ENCODE measurements at regions not wholly inside any gene's neighbourhood (a gene's known extent, or its start where the extent isn't known, plus 50 kb on each side); places are given as distances from the start of the nearest gene placed in this dataset.
A peak's percentile ranks its signal among the peaks of the same experiment; 100 is the strongest.

- intact Hi-C loops (cut with DNase I): loop anchor here (10.0 kb wide), 2 partner anchors 602 to 1078 kb away; no protein-coding TSS in a partner anchor
- Histone ChIP-seq H3K4me1 (peaks cover 0 to 25% (median 8%) of the 10 kb centered on the region in 3 donors), H3K27ac (peak overlapping the region; percentile 39 to 87 (median 69)), H3K4me3 (no peak overlapping the region), H3K36me3 (no peaks in the 10 kb centered on the region), H3K27me3 (no peaks in the 10 kb centered on the region), H3K9me3 (no peaks in the 10 kb centered on the region)
- WGBS, 2 donors: 45 to 54% methylated on average over 7 of the region's 7 CpGs
- DNase-seq: no peak
- TF ChIP-seq, protein P1, sequence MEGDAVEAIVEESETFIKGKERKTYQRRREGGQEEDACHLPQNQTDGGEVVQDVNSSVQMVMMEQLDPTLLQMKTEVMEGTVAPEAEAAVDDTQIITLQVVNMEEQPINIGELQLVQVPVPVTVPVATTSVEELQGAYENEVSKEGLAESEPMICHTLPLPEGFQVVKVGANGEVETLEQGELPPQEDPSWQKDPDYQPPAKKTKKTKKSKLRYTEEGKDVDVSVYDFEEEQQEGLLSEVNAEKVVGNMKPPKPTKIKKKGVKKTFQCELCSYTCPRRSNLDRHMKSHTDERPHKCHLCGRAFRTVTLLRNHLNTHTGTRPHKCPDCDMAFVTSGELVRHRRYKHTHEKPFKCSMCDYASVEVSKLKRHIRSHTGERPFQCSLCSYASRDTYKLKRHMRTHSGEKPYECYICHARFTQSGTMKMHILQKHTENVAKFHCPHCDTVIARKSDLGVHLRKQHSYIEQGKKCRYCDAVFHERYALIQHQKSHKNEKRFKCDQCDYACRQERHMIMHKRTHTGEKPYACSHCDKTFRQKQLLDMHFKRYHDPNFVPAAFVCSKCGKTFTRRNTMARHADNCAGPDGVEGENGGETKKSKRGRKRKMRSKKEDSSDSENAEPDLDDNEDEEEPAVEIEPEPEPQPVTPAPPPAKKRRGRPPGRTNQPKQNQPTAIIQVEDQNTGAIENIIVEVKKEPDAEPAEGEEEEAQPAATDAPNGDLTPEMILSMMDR (IDR thresholded peaks at IDR 0.05): no peak
- TF ChIP-seq POLR2A (IDR thresholded peaks at IDR 0.05): no peak
Observed at GRCh38 chr15:95266451-95267061, 1035.2 kb downstream of the MCTP2 start.

GRCh38 chr15:95267481-95267880, 1036.1 kb downstream of the MCTP2 start:
- TF ChIP-seq, protein P1 (IDR thresholded peaks at IDR 0.05): no peak
- TF ChIP-seq POLR2A (IDR thresholded peaks at IDR 0.05): no peak
- H3K4me1 ChIP-seq: peaks cover 0 to 24% (median 8%) of the 10 kb centered on the region in 3 donors
- intact Hi-C loops (cut with DNase I): loop anchor here (10.0 kb wide), 2 partner anchors 603 to 1077 kb away; no protein-coding TSS in a partner anchor
- no peaks in the 10 kb centered on the region for H3K9me3 ChIP-seq
- H3K36me3 ChIP-seq: no peaks in the 10 kb centered on the region
- H3K4me3 ChIP-seq: no peak overlapping the region
- WGBS, 2 donors: 78 to 84% methylated on average over 3 of the region's 3 CpGs
- no peak for DNase-seq
- H3K27ac ChIP-seq: peak overlapping the region; percentile 39 to 87 (median 69)
- H3K27me3 ChIP-seq: no peaks in the 10 kb centered on the region

DNA sequence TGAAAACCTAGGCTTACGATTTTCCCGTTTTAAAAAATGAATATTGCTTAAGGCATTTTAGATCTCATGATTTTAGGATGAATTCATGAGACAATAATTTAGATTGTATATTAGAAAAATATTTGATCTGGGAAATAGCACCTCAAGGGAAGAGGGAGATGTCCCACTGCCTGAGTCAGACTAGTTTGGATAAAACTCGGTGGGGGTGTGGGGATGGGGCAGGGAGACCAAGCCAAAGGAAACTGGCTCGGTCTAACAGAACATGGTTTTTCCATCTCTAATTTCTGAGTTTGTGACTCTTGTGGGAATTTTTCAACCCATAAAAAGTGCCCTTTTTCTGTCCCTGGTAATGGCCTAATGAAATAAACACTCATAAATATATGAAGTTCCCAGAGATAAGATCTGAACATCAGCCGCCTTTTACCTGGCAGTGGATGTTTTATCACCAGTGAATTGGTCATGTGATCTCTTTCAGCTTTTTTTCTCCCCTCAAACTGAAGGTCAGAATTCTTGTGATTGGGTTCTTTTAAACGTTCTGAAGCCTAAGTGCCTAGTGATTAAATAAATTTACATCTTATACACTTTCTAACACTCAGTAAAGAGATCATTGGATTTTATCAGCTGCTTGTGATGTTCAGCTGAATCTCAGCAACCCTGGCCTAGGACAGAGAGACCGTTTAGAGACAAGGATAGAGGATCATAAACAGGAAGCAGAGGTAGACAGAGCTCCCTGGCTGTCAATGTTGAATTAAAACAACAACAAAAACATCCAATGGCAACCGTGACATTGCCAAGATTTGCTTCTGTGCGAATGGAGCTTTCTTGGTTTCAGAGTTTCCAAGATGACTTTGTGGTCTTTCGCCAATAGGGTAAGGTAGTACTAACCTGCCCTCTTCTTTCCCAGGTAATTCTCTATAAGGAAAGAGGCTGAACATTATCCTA, 1038.2 kb downstream of the MCTP2 start:
- H3K27ac ChIP-seq: peak overlapping the region in 2 of 4 donors; percentile 17 to 53
- H3K4me3 ChIP-seq: no peak overlapping the region
- H3K4me1 ChIP-seq: peaks cover 0 to 13% (median 8%) of the 10 kb centered on the region in 3 donors
- no peak for DNase-seq
- H3K27me3 ChIP-seq: no peaks in the 10 kb centered on the region
- H3K36me3 ChIP-seq: no peaks in the 10 kb centered on the region
- TF ChIP-seq, protein P1 (IDR thresholded peaks at IDR 0.05): no peak
- no peak for TF ChIP-seq POLR2A (IDR thresholded peaks at IDR 0.05)
- intact Hi-C loops (cut with DNase I): loop anchor here (10.0 kb wide), 2 partner anchors 605 to 1075 kb away; no protein-coding TSS in a partner anchor
- H3K9me3 ChIP-seq: no peaks in the 10 kb centered on the region
- WGBS, 2 donors: 67 to 76% methylated on average over 10 of the region's 10 CpGs

GRCh38 chr15:95274101-95274500, 1042.7 kb downstream of the MCTP2 start:
- no peak for DNase-seq
- TF ChIP-seq, protein P1 (IDR thresholded peaks at IDR 0.05): no peak
- no peak for TF ChIP-seq POLR2A (IDR thresholded peaks at IDR 0.05)
- no peaks in the 10 kb centered on the region for H3K27me3 ChIP-seq

DNA sequence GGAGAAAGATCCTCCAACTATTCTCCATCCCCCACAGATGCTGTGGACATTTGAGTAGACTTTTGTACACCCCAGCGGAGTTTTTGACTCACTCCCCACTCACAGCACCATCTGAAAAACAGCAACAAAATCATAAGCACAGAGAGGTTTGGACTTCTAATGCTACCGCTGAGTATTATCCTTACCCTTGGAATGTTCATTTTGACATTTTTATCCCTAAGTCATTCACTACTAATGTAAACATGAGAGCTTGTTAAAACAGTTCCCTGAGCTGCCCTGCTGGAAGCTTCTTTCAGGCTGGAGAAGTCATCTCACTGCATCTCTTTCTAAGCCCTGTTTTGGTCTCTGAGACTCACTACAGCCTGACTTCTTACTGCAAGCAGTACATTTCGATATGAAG, 1045.9 kb downstream of the MCTP2 start:
- intact Hi-C loops (cut with DNase I): no loop called here
- no peak for TF ChIP-seq POLR2A (IDR thresholded peaks at IDR 0.05)
- 25 to 39% methylated on average over 3 of the region's 3 CpGs for WGBS, 2 donors
- H3K4me1 ChIP-seq: peaks cover 0 to 10% (median 4%) of the 10 kb centered on the region in 3 donors
- H3K9me3 ChIP-seq: no peaks in the 10 kb centered on the region
- no peak for DNase-seq
- no peaks in the 10 kb centered on the region for H3K27me3 ChIP-seq
- H3K4me3 ChIP-seq: no peak overlapping the region
- peak overlapping the region; percentile 4 to 83 (median 56) for H3K27ac ChIP-seq
- no peaks in the 10 kb centered on the region for H3K36me3 ChIP-seq

More at GRCh38 chr15:95274101-95274500, 1042.7 kb downstream of the MCTP2 start:
- H3K9me3 ChIP-seq: no peaks in the 10 kb centered on the region
- no peaks in the 10 kb centered on the region for H3K36me3 ChIP-seq
- no peak overlapping the region for H3K27ac ChIP-seq
- intact Hi-C loops (cut with DNase I): no loop called here
- H3K4me3 ChIP-seq: no peak overlapping the region
- peaks cover 0 to 10% (median 3%) of the 10 kb centered on the region in 3 donors for H3K4me1 ChIP-seq
- 60 to 66% methylated on average over 4 of the region's 4 CpGs for WGBS, 2 donors
